OCI-LY1 (cell line): ENCODE measurements at regions not wholly inside any gene's neighbourhood (a gene's known extent, or its start where the extent isn't known, plus 50 kb on each side); places are given as distances from the start of the nearest gene placed in this dataset.

Experiments
- EZH2 ChIP-seq: fragments of 200-600 bp; sonication (generic), shearing (Covaris generic); IDR thresholded peaks from 2 replicates; pipeline ENCODE4 v1.8.0; 2017; ENCODE audit warnings: borderline replicate concordance, mixed run types, mild to moderate bottlenecking, antibody characterized with exemption, low read length, moderate library complexity, mixed read lengths
- TF ChIP-seq, protein P1 (sequence below): fragments of 200-600 bp; sonication (generic), shearing (Covaris generic); IDR thresholded peaks from 2 replicates; pipeline ENCODE4 v1.5.1; 2017; ENCODE audit warnings: mild to moderate bottlenecking, antibody characterized with exemption, low read length, moderate library complexity, mixed read lengths

- TF ChIP-seq, protein P1, sequence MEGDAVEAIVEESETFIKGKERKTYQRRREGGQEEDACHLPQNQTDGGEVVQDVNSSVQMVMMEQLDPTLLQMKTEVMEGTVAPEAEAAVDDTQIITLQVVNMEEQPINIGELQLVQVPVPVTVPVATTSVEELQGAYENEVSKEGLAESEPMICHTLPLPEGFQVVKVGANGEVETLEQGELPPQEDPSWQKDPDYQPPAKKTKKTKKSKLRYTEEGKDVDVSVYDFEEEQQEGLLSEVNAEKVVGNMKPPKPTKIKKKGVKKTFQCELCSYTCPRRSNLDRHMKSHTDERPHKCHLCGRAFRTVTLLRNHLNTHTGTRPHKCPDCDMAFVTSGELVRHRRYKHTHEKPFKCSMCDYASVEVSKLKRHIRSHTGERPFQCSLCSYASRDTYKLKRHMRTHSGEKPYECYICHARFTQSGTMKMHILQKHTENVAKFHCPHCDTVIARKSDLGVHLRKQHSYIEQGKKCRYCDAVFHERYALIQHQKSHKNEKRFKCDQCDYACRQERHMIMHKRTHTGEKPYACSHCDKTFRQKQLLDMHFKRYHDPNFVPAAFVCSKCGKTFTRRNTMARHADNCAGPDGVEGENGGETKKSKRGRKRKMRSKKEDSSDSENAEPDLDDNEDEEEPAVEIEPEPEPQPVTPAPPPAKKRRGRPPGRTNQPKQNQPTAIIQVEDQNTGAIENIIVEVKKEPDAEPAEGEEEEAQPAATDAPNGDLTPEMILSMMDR, result no peak
- no peak for TF ChIP-seq EZH2
These were observed 110.7 kb downstream of the DACT2 start for GRCh38 chr6:168208854-168209253.
